ENCODE measurements at regions not wholly inside any gene's neighbourhood (a gene's known extent, or its start where the extent isn't known, plus 50 kb on each side); places are given as distances from the start of the nearest gene placed in this dataset.

GRCh38 chr14:101461891-101462290, 99.4 kb upstream of the DIO3 start (continued):
- no peak for TF ChIP-seq CTCF (conservative IDR thresholded peaks at IDR 0.05; ENCODE audit: low read depth in 2 of 2)
- TF ChIP-seq ETS1 (IDR thresholded peaks at IDR 0.05): no peak
- TF ChIP-seq EZH2 (IDR thresholded peaks at IDR 0.05; ENCODE audit: low read depth, unreplicated experiment): no peak
- no peak for TF ChIP-seq ZNF114 (CRISPR knock-in tag; IDR thresholded peaks at IDR 0.05)
- TF ChIP-seq STAT1 (IDR thresholded peaks at IDR 0.05; ENCODE audit: unreplicated experiment): no peak
- TF ChIP-seq CREB1 (CRISPR knock-in tag; IDR thresholded peaks at IDR 0.05; ENCODE audit: low read depth): no peak

GRCh38 chr14:101462726-101463565, 98.3 kb upstream of the DIO3 start:
- ATAC-seq (no peak), DNase-seq (ENCODE audit: low spot score) (no peak)
- Histone ChIP-seq H3K4me2 (no peak overlapping the region), H3K27ac (ENCODE audit: low read depth) (no peak overlapping the region), H3K79me2 (replicated peaks; ENCODE audit: insufficient read depth) (no peaks in the 10 kb centered on the region), H3K4me1 (ENCODE audit: insufficient read depth) (no peaks in the 10 kb centered on the region; the same call in 1 of the 2 replicates), H3K9me2 (ENCODE audit: insufficient read depth) (no peaks in the 10 kb centered on the region), H2AFZ (no peak overlapping the region), H3F3A (replicated peaks; ENCODE audit: low read depth) (no peaks in the 10 kb centered on the region), H3K36me3 (ENCODE audit: insufficient read depth) (no peaks in the 10 kb centered on the region), H4K20me1 (replicated peaks; ENCODE audit: insufficient read depth) (no peaks in the 10 kb centered on the region), H3K4me3 (no peak overlapping the region), H3K27me3 (ENCODE audit: insufficient read depth) (peaks cover 35% of the 10 kb centered on the region)
- no peaks in the 10 kb centered on the region for H3K9me3 Mint-ChIP-seq
- no peaks in the 10 kb centered on the region for H3K36me3 Mint-ChIP-seq (ENCODE audit: low read depth)
- TF ChIP-seq ZNF114 (CRISPR knock-in tag; IDR thresholded peaks at IDR 0.05): no peak
- TF ChIP-seq NANOG (IDR thresholded peaks at IDR 0.05; ENCODE audit: borderline replicate concordance): no peak
- no peak for TF ChIP-seq ZNF462 (CRISPR knock-in tag; IDR thresholded peaks at IDR 0.05)
- no peak for TF ChIP-seq EZH2phosphoT487 (IDR thresholded peaks at IDR 0.05; ENCODE audit: unreplicated experiment)
- TF ChIP-seq EZH2 (IDR thresholded peaks at IDR 0.05; ENCODE audit: low read depth, unreplicated experiment): no peak
- no peak overlapping the region for H3K4me3 Mint-ChIP-seq
- H3K27me3 Mint-ChIP-seq (ENCODE audit: insufficient read depth, low read depth, poor library complexity): peaks cover 26% of the 10 kb centered on the region
- no peaks in the 10 kb centered on the region; the same call in 2 of the 3 replicates for H3K4me1 Mint-ChIP-seq
- no peak overlapping the region for H3K27ac Mint-ChIP-seq
